ENCODE measurements at regions not wholly inside any gene's neighbourhood (a gene's known extent, or its start where the extent isn't known, plus 50 kb on each side); places are given as distances from the start of the nearest gene placed in this dataset.
"Not testable (repeated sequence)": the region's sequence is repeated elsewhere in the genome, so short reads cannot be mapped to it uniquely, and the experiment has no call there.

GRCh38 chr4:147151763-147152162 lies 206.1 kb upstream of the TTC29 start:
- no peaks in the 10 kb centered on the region for H3K27me3 ChIP-seq (replicated peaks; ENCODE audit: insufficient read depth)
- TF ChIP-seq POLR2A (IDR thresholded peaks at IDR 0.05) (no peak), POLR2AphosphoS5 (IDR thresholded peaks at IDR 0.05) (no peak), CTCF (IDR thresholded peaks at IDR 0.05) (no peak)
- no peak overlapping the region for H3K27ac ChIP-seq
- no peak overlapping the region for H3K4me3 ChIP-seq
- DNase-seq (ENCODE audit: low spot score): no peak
- H3K9me3 ChIP-seq: no peaks in the 10 kb centered on the region
- intact Hi-C loops (cut with DNase I): loop anchor here (10.0 kb wide), 1 partner anchor 333 kb away; the partner anchor contains the start of gene EDNRA
- H3K4me1 ChIP-seq (replicated peaks): no peaks in the 10 kb centered on the region
- H3K36me3 ChIP-seq: no peaks in the 10 kb centered on the region

- intact Hi-C loops (cut with DNase I): loop anchor here (10.0 kb wide), 1 partner anchor 327 kb away; the partner anchor contains the start of gene EDNRA
Observed at GRCh38 chr4:147157860-147158701, 212.4 kb upstream of the TTC29 start.

GRCh38 chr4:147160908-147161513 lies 215.3 kb upstream of the TTC29 start:
- DNase-seq (ENCODE audit: low spot score): no peak
- Histone ChIP-seq H3K27me3 (replicated peaks; ENCODE audit: insufficient read depth) (no peaks in the 10 kb centered on the region), H3K36me3 (no peaks in the 10 kb centered on the region), H3K27ac (no peak overlapping the region), H3K4me3 (no peak overlapping the region), H3K4me1 (replicated peaks) (no peaks in the 10 kb centered on the region), H3K9me3 (no peaks in the 10 kb centered on the region)
- TF ChIP-seq POLR2AphosphoS5 (IDR thresholded peaks at IDR 0.05) (no peak), CTCF (IDR thresholded peaks at IDR 0.05) (peak in 3 of 4 experiments; percentile 46 to 62 (median 57)), POLR2A (IDR thresholded peaks at IDR 0.05) (no peak)
- intact Hi-C loops (cut with DNase I): loop anchor here (2.0 to 5.0 kb wide), 2 partner anchors 356 to 430 kb away; no protein-coding TSS in a partner anchor
- 48% methylated on average over 3 of the region's 3 CpGs for WGBS

More at GRCh38 chr4:147157860-147158701, 212.4 kb upstream of the TTC29 start:
- 7% methylated on average over 27 of the region's 29 CpGs for WGBS
- TF ChIP-seq CTCF (IDR thresholded peaks at IDR 0.05): no peak
- no peak for TF ChIP-seq POLR2A (IDR thresholded peaks at IDR 0.05)
- no peak for TF ChIP-seq POLR2AphosphoS5 (IDR thresholded peaks at IDR 0.05)
- Histone ChIP-seq H3K4me1 (replicated peaks) (no peaks in the 10 kb centered on the region), H3K36me3 (no peaks in the 10 kb centered on the region), H3K27ac (peak overlapping the region; percentile 50 to 74), H3K4me3 (peak overlapping the region; percentile 36 to 41), H3K9me3 (no peaks in the 10 kb centered on the region), H3K27me3 (replicated peaks; ENCODE audit: insufficient read depth) (no peaks in the 10 kb centered on the region)
- no peak for DNase-seq (ENCODE audit: low spot score)

GRCh38 chr4:147163311-147163710 lies 217.6 kb upstream of the TTC29 start:
- H3K4me3 ChIP-seq: no peak overlapping the region
- H3K4me1 ChIP-seq (replicated peaks): no peaks in the 10 kb centered on the region
- no peaks in the 10 kb centered on the region for H3K9me3 ChIP-seq
- no peak for DNase-seq (ENCODE audit: low spot score)
- TF ChIP-seq CTCF (IDR thresholded peaks at IDR 0.05): no peak
- TF ChIP-seq POLR2AphosphoS5 (IDR thresholded peaks at IDR 0.05): no peak
- no peak for TF ChIP-seq POLR2A (IDR thresholded peaks at IDR 0.05)
- no peak overlapping the region for H3K27ac ChIP-seq
- H3K36me3 ChIP-seq: no peaks in the 10 kb centered on the region
- H3K27me3 ChIP-seq (replicated peaks; ENCODE audit: insufficient read depth): no peaks in the 10 kb centered on the region
- intact Hi-C loops (cut with DNase I): loop anchor here (5.0 kb wide), 1 partner anchor 354 kb away; no protein-coding TSS in a partner anchor

GRCh38 chr4:147168200-147168599 lies 222.5 kb upstream of the TTC29 start:
- intact Hi-C loops (cut with DNase I): not testable (repeated sequence)

More at GRCh38 chr4:147168200-147168599, 222.5 kb upstream of the TTC29 start:
- not testable (repeated sequence) for H3K4me3 ChIP-seq; H3K36me3 ChIP-seq; H3K4me1 ChIP-seq (replicated peaks); H3K27ac ChIP-seq; DNase-seq (ENCODE audit: low spot score); H3K9me3 ChIP-seq; H3K27me3 ChIP-seq (replicated peaks; ENCODE audit: insufficient read depth)

All from prostate gland (tissue), 2 donors.